ENCODE measurements at regions not wholly inside any gene's neighbourhood (a gene's known extent, or its start where the extent isn't known, plus 50 kb on each side); places are given as distances from the start of the nearest gene placed in this dataset.
"Not testable (repeated sequence)": the region's sequence is repeated elsewhere in the genome, so short reads cannot be mapped to it uniquely, and the experiment has no call there.

DNA sequence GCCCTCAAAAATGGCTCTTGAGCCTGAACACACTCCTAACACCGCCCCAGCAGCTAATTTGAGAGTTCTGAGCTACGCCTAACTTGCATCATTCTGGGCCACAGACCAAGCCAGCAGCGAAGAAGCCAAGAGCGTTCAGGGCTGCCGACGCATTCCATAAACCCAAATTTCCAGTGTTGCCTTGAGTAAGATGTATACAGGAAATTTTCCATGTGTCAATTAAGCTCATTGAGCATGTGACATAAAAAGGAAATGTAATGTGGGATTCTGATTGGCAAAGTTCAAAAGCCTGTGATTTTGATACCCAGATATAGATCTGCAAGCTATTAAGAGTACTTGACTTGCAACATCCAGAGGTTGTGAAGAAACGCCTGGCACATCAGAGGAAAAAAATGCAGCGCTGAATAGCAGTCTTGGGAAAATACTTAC is 148.6 kb upstream of the NR2F2 start:
- no peak for DNase-seq (ENCODE audit: low spot score)

DNA sequence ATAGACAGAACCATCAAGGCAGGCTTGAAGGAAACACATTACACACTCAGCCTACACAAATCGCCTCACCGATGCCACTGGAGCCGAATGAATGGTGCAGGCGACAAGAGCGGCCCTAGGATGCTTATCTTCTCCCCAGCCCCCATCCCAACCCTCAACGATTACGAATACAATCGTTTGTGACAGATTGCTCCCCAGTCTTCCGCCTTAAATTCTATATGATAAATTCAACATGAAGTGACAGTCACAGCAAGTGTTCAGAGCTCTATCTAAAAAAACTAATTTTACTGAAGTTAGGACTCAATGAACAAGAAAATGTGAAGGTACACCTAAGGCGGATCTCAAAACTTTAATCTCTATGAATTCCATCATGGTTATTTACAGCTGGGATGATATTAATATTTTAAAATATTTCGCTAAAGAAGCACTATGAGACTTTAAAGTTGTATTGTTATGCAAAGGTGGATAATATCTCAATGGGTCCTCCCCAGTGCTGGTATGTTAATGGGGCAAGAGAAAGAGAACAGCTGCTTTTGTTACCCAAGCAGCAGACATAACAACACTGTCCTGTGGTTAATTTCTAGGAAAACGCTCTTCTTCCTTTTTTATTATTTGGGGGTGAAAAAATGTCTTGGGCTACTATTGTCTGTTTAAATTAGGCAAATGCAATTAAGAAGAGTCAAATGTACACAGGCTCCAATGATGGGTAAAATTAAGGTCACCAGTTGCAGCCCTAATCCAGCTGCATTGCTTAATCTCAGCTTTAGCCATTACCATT is 147.6 kb upstream of the NR2F2 start:
- DNase-seq (ENCODE audit: low spot score): no peak

DNA sequence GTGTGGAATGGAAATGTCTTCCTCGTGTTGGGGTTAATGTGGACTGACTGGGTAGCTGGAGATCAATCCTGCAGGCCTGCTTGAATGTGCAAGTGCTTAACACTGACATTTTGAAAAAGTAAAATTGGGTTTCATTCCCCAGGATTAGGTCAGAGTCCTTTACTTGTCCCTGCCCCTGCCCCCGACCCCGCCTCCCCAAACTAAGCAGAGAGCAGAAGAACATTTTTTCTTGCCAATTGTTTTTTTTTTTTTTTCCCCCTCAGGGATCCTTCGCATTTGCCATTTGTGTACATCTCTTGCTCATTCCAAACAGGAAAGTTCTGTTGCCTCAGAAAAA is 147.0 kb upstream of the NR2F2 start:
- DNase-seq (ENCODE audit: low spot score): no peak

DNA sequence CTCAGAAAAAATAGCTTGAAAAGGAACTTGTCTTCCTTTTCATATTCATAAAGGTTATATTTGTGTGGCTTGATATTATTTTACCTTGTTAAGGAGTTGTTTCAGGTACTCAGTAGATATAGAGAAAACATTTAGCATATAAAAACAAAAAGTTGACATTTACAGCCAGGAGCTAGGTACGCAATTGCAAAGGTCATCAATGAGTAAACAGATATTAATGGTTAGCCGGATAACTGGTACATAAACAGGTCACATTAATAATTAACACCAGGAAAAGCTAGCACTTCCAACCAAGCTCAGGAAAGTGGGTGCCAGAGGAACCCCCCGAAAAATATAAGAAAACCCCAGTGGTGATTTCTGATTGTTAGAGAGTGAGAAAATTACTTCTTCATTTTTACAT is 146.6 kb upstream of the NR2F2 start:
- no peak for DNase-seq (ENCODE audit: low spot score)

DNA sequence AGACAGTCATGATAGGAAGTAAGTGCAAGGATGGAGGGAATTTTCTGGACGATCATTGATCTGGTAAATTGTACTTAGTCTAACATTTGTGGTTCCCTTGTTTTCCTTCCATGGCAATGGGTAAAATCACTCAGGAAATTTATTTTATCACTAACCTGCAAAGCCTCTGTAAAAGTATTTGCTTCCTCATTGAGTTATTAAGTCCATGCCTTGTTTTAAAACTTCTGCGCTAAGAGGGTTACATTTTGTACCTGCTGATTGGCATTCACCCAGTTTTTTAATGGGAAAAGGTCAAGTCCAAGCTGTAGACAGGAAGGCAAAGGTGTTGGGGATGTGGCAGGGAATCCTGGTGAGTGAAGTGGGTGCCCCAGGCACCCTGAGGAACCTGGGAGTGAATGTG is 146.2 kb upstream of the NR2F2 start:
- no peak for DNase-seq (ENCODE audit: low spot score)

DNA sequence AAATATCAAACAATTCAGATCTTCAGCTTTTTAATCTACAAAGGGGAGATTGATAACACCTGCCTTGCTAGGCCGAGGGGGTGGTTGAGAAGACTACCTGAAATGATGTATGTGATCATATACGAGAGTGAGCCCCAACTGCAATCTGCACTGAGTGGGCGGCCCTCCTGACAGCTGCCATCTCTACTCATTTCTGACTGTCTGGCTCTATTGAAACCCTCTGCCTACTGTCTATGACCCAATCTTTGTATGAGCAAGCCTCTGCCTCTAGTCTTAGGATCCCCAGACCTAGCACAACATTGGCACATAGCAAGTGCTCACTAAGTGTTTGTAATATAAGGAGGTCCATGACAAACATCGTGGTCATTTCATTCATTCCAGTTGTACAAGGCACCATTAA is 144.4 kb upstream of the NR2F2 start:
- DNase-seq (ENCODE audit: low spot score): no peak

DNA sequence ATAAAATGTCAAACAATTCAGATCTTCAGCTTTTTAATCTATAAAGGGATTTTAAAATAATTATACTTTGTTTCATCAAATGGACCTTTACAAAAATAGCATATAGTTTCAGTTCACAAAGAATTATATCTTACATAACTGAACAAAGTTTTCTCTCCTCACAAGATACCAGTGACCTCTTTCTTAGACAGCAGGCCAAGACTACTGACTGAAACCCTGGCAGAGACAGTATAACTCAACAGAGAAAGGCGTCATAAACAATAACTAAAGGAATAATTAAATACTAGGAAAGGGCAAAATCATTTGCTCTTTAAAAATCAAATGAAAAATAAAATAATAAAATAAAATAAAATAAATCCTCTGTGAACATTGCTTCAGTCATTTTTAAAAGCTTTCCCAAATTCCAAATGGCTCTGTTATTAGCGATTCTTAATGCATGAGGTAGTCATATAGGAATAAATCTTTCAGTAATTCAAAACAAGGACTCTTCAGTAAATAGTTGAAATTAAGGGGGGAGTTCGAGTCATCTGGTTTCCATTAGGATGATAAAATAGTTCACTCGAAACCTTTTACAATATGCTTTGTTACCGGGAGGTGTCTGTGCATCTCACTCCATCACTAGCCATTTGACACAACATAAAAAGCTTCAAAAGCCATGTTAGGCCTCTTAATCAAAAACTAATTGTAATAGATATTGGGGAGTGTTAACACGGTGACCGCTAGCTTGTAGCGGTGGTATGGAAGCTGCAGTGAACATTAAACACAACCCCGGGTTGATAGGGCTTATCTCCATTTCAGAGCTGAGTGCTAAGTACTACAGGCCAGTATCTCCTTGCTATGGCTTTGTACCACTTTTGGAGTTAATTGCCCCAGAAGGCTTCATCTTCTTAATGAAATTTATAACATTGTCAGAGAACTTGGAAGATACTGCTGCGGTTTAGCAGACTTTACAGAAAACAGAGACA is 142.9 kb upstream of the NR2F2 start:
- DNase-seq (ENCODE audit: low spot score): no peak

DNA sequence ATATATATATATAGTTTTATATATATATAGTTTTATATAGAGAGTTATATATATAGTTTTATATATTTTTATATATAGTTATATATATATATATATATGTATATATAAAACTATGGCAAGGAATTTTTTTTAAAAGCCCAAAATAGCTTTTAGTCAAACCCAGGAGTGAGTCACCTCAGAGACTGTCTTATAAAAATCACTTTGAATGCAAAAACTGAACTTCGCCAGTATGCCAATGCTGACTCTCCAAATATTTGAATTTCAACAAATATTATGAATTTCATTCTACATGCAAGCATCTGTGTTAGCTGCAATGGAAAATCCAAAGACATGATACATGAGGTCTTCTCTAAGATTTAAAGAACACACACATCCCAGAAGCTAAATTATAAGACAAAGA is 132.8 kb upstream of the NR2F2 start:
- no peak for DNase-seq (ENCODE audit: low spot score)

DNA sequence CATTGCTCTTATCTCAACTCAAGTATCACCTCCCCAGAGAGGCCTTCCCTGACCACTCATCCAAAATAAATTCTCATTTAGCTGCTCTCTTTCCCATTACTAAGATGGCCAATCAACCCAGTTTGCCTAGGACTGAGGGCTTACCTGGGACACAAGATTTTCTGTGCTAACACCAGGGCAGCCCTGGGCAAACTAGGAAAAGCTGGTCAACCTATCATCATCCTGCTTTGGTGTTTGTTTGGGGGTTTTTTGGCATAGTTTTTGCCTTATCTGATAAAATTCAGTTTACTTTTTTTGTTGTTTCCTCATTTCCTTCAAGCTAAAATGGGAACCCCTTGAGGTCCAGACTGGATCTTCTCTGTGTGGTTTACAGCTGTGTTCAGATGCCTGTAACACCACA is 131.4 kb upstream of the NR2F2 start:
- no peak for DNase-seq (ENCODE audit: low spot score)

DNA sequence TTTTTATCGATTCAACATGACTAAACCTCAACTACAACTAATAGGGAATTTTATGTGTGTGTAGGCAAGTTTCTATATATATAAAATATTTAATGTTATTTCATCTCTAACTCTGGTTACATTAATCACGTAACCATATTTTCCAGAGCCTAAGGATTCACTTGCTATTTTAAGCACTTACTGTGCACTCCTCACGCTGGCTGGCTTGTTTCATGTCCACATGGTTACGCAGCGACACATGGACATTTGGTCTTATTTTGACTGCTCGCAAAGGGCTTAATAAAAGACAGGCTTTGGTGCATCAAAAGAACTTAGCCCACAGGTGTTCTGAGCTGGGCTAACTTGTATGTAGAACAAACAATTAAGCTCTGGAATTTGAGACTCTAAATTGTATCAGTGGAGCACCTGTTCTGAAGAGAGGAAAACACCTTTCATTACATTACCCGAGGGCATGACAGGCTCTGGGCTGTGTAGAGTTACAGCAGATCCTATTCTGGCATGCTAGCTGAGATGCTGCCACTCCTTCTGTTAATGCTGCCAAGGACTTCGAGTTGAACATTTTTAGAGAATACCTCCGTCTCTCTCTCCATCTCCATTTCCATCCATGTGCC is 130.0 kb upstream of the NR2F2 start:
- no peak for DNase-seq (ENCODE audit: low spot score)

DNA sequence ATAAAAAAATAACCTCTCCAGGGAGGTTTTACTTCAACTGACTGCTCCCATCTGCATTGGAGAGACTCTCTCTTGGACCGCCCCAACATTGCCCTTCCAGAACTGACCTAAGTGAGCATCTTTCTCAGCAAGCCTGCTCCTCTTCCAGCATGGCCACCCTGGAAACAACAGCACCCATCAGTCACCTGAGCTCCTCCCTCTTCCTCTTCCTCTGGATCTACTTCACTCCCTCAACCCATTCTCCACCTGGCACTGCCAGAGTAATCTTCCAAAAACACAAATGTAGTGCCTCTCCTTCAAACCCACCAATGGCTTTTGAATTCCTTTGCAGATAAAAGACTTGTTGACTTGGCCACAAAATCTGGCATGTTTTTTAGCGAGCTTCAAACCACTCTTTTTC is 128.8 kb upstream of the NR2F2 start:
- DNase-seq (ENCODE audit: low spot score): no peak

DNA sequence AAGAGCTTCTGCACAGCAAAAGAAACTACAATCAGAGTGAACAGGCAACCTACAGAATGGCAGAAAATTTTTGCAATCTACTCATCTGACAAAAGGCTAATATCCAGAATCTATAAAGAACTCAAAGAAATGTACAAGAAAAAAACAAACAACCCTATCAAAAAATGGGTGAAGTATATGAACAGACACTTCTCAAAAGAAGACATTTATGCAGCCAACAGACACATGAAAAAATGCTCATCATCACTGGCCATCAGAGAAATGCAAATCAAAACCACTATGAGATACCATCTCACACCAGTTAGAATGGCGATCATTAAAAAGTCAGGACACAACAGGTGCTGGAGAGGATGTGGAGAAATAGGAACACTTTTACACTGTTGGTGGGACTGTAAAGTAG is 124.9 kb upstream of the NR2F2 start:
- DNase-seq (ENCODE audit: low spot score): not testable (repeated sequence)

DNA sequence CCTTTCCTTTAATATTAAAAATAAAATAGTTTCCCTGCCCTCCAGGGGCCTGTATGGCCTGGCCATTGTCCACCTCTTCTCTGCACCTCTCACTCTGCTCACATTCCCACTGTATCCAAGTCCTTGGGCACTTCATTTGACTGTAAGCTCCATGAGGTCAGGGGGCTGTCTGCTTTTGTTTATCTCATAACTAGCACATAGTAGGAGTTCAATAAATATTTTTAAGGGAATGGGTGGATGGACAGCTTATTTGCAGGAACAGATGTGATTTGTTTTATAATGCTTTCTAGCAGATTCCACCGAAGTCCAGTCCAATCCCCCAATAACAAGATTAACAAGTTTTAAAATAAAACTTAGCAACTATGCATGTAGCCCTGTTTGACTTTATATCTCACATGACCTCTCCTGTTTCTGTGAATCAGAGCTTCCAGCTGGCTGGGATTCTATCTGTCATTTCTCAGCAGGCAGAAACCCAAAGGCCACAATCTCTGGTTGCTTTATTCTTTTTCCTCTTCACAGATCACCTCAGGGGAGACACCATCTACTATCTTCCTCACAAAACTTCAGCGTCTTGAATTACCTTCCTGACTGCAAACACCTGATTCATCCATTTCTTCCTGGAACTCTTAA is 123.0 kb upstream of the NR2F2 start:
- DNase-seq (ENCODE audit: low spot score): no peak

DNA sequence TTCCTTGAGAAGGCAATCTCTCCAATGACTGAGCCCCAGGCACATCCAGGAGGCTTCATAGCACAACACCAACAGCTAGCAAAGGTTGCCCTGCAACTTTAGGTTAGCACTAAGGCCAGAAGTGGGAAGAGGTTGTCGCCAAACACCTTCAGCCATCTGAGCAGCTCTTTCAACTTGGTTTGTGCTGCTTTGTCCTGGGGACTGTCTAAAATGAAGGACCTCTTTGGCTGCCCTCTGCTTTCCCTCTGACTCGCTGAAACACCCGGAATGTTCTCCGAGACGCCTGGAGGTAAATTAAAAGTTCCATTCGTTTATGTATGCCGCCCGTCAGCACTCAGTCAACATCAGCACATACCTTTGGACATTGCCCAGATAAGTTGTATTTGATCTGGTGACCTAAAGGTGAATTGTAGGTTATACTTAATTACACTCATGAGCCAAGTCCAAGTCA is 121.2 kb upstream of the NR2F2 start:
- no peak for DNase-seq (ENCODE audit: low spot score)

DNA sequence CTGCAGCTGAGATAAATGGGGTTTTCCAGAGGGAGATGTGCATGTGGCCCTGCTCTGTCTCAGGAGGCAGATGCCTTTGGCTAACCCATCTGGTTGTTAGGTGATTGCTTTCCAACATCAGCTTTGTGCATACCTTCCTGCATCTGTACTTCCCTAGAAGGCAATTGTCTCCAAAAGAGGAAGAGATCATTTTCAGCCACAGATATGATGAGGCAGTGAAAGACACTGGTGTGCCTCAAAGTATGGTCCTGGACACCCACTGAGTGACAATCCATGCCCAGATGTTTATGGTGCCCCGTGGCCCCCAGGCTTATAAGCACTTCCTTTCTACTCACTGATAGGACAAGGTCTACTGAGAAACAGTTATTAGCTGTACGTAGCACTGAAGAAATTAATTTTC is 117.5 kb upstream of the NR2F2 start:
- no peak for DNase-seq (ENCODE audit: low spot score)

DNA sequence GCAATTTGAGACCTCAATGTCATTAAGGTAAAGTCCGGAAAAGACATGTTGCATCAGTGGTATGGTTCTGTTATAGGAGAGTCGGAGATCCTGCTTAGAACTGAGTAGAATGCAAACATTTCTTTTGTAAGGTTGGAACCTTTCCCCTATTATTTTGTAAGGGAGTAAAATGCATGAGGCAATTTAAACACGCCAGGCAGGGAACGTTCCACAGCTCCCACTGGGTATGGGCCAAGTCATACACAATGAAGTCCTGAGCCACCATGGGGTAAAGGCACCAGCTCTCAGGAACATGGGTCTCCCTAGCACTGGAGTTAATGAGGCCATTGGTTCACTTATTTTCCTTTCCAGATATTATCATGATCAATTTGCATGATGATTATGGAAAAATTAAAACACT is 116.6 kb upstream of the NR2F2 start:
- DNase-seq (ENCODE audit: low spot score): no peak

DNA sequence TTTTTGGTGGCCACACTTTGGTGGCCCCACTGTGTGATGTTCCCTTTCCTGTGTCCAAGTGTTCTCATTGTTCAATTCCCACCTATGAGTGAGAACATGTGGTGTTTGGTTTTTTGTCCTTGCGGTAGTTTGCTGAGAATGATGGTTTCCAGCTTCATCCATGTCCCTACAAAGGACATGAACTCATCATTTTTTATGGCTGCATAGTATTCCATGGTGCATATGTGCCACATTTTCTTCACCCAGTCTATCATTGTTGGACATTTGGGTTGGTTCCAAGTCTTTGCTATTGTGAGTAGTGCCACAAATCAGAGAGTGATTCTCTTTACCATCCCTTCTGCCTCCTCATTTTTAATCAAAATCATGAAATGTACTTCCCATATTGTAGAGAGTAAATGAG is 114.0 kb upstream of the NR2F2 start:
- DNase-seq (ENCODE audit: low spot score): not testable (repeated sequence)

DNA sequence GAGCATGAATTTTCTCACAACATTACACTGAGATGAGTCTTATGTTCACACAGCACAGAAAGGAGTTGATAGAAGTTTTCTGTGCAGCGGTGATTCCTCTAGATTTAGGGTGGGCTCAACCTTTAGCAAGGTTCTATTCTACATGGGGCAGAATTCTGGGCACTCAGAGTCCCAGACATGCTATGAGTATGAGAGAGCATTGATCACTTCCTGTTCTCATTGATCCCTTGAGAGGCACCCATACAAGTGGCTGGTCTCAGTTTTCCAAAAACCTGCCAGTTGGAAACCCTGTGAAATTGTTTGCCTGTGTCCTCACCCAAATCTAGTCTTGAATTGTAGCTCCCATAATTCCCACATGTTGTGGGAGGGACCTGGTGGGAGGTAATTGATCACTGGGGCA is 112.5 kb upstream of the NR2F2 start:
- no peak for DNase-seq (ENCODE audit: low spot score)

DNA sequence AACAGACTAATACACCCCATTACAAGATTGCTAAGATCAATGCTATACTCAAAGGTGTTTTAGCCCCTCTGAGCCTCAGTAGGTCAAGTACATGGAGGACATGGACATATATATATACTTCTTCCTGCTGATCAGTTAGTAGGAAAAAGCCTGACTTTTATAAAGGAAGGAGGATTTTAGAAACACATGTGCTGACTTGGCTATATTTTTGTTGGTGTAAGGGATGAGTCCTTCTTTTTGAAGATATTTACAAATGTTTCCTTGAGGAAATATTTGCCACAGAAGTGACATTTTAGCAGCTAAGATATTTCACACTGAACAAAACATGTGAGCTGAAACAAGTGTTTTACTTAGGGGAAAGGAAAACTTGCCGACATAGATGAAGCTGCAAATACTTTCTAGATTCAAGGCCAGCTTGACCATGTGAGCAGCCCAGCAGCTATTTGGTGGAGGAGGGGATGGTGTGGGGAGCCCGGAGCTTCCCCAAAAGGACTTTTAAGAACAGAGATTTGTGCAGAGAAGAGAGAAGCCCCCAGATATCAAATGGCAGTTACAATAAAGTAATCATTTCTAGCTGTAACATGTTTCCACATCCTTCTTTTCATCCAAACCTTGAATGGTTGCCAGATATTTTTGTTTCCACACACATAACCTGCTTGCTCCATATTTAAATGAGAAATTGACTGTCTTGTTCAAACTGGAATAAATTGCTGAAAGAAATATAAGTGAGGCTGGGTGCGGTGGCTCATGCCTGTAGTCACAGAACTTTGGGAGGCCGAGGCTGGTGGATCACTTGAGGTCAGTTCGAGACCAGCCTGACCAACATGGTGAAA is 111.7 kb upstream of the NR2F2 start:
- DNase-seq (ENCODE audit: low spot score): no peak

DNA sequence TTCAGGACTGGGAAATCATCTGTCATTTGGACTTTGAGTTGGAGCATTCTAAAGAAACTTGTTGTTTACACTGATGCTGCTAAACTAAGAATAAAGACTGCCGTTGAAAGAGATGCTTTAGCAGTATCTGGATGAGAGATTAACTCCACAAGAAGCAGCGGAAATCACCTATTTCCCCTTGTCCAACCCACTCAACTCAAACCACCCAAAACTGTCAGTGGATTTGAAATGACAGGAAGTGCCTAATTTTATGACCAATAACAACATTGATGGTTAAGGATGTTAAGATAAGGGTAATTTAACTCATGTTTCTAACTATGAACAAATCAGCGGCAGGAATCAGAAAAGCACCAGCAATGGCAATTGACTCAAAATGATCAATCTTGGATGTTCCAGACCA is 110.8 kb upstream of the NR2F2 start:
- DNase-seq (ENCODE audit: low spot score): no peak

DNA sequence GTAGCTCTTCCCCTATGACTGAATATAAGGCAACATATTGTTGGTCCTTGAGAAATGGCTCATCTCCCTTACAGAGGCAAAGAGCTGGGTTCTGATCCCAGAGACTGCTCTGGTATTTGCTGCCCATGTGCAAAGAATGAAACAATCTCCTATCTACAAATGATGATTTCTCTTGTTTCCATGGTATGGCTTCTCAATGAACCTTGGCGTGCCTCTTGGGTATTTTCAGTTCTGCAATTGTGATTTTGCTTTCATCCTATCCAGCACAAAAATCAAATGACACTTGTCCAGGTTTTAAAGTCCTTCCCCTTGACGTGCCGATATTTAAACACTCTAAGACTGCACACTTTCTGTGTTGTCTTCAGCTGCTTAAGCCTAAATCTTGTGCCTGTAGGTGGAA is 109.8 kb upstream of the NR2F2 start:
- DNase-seq (ENCODE audit: low spot score): no peak

DNA sequence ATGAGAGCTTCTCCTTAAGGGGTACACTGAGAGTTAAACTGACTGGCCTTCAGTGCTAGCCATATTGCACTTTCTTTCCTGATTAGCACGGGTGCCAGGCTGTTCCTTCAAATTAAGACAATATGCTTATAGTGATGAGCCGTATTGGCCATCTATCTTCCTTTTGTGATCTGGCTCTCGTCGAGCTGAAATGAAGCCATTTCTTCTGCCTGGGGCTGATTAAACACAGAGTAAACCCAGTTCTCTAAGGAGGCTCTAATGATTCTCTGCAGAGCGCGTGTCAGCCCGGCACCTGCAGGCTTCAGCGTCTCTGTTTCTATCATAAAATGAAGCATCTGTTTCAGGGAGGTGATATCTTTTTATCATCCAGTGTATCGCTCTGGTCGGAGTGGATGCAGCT is 107.5 kb upstream of the NR2F2 start:
- DNase-seq (ENCODE audit: low spot score): no peak
